PC-3 (cell line): ENCODE measurements at regions not wholly inside any gene's neighbourhood (a gene's known extent, or its start where the extent isn't known, plus 50 kb on each side); places are given as distances from the start of the nearest gene placed in this dataset.

Source experiments
- CTCF ChIP-seq: fragments of 300-600 bp; sonication (generic); conservative IDR thresholded peaks from 2 replicates; pipeline ENCODE4 v1.5.1; 2017; ENCODE audit warnings: antibody characterized with exemption, low read depth, mild to moderate bottlenecking, low read length
- EZH2 ChIP-seq: fragments of 300-600 bp; sonication (generic); IDR thresholded peaks from one replicate; pipeline ENCODE4 v1.6.1; 2017; ENCODE audit warnings: antibody characterized with exemption, mild to moderate bottlenecking, low read length; ENCODE audit not compliant: unreplicated experiment

GRCh38 chr6:165082636-165083035 is 226.8 kb downstream of the C6orf118 start:
- TF ChIP-seq CTCF: no peak
- TF ChIP-seq EZH2: no peak
